Right lobe of liver (tissue), 6 donors: ENCODE measurements at regions not wholly inside any gene's neighbourhood (a gene's known extent, or its start where the extent isn't known, plus 50 kb on each side); places are given as distances from the start of the nearest gene placed in this dataset.

Experiments
- ATAC-seq, 4 donors: fragments of 200-7000 bp; cut with Tn5 transposase; one replicate each; pipeline ENCODE4 v1.9.1; 2020; ENCODE audit warnings: mild to moderate bottlenecking in 4 of 4, moderate library complexity in 4 of 4
- DNase-seq, 3 donors: peaks; one replicate each; pipeline ENCODE4 v3.0.0-alpha.2; 2020
- H3K27ac ChIP-seq, 3 donors: fragments of 200-600 bp; one replicate each; pipeline ENCODE4 v1.8.0; 2022
- H3K27me3 ChIP-seq, 2 donors: fragments of 200-600 bp; one replicate each; pipeline ENCODE4 v1.8.0; 2022
- H3K36me3 ChIP-seq, 4 donors: fragments of 200-600 bp; sonication (generic) in 1 of 4; one replicate each; pipeline versions ENCODE4 v1.5.1 to v1.8.0; 2017 to 2022; ENCODE audit warnings: control low read depth in 1 of 4
- H3K4me1 ChIP-seq, 4 donors: fragments of 200-600 bp; sonication (generic) in 1 of 4; one replicate each; pipeline versions ENCODE4 v1.5.1 to v1.8.0; 2017 to 2022; ENCODE audit warnings: control low read depth in 1 of 4
- H3K4me3 ChIP-seq, 3 donors: fragments of 200-600 bp; one replicate each; pipeline ENCODE4 v1.8.0; 2022
- H3K9me3 ChIP-seq, 4 donors: fragments of 200-600 bp; sonication (generic) in 1 of 4; one replicate each; pipeline versions ENCODE4 v1.5.1 to v1.8.0; 2017 to 2022; ENCODE audit warnings: control low read depth in 1 of 4
- CTCF ChIP-seq, 4 donors: fragments of 200-600 bp in 3 of 4; fragments of 450-650 bp in 1 of 4; IDR thresholded peaks; one replicate each; pipeline versions ENCODE4 v1.5.1 to v1.8.0; 2016 to 2022; ENCODE audit warnings: antibody characterized with exemption in 4 of 4, mild to moderate bottlenecking in 2 of 4
- POLR2A ChIP-seq: fragments of 450-650 bp; IDR thresholded peaks from one replicate; pipeline ENCODE4 v1.6.1; 2017; ENCODE audit warnings: antibody characterized with exemption, mild to moderate bottlenecking
- WGBS: methylation state at CpG from one replicate; pipeline ENCODE4 v1.1.6; 2018; ENCODE audit warnings: low coverage, low lambda C conversion rate; ENCODE audit not compliant: insufficient coverage; ENCODE audit errors: missing lambda C conversion rate; 5-methylcytosine and 5-hydroxymethylcytosine counted together
- intact Hi-C, 2 donors: fragments of 100-400 bp; cut with DNase I; formaldehyde crosslinking; loops; one replicate each; pipeline versions ENCODE4 v1.11.2 to v1.14.1; 2022
- donor health status: DM: no; HTN: yes; CAD: no.
- donor health status: DM: no; HTN: no; CAD: no.
- donor health status: DM: no; HTN: no; CAD: no.
- donor health status: DM: no; HTN: yes; CAD: no.
- donor health status: DM: no; HTN: yes; CAD: no.

- Histone ChIP-seq H3K27me3 (peaks cover 7 to 27% of the 10 kb centered on the region in 2 donors), H3K4me1 (no peaks in the 10 kb centered on the region), H3K9me3 (no peaks in the 10 kb centered on the region), H3K4me3 (no peak overlapping the region), H3K27ac (no peak overlapping the region), H3K36me3 (no peaks in the 10 kb centered on the region)
- 34% methylated on average over 5 of the region's 5 CpGs for WGBS
- ATAC-seq (no peak), DNase-seq (no peak)
- intact Hi-C loops = no loop called here
- TF ChIP-seq POLR2A (no peak), CTCF (IDR thresholded peaks at IDR 0.05) (no peak)
Observed at GRCh38 chr5:73378070-73378469, 70.5 kb downstream of the FOXD1 start.

- Histone ChIP-seq H3K4me1 (no peaks in the 10 kb centered on the region), H3K27me3 (peaks cover under 1 to 17% of the 10 kb centered on the region in 2 donors), H3K9me3 (no peaks in the 10 kb centered on the region), H3K27ac (no peak overlapping the region), H3K36me3 (no peaks in the 10 kb centered on the region), H3K4me3 (no peak overlapping the region)
- no peak for TF ChIP-seq CTCF (IDR thresholded peaks at IDR 0.05)
- DNase-seq = no peak
- intact Hi-C loops = no loop called here
- WGBS = 35% methylated on average over 3 of the region's 3 CpGs
- ATAC-seq = no peak
Observed at GRCh38 chr5:73376618-73377170, 71.9 kb downstream of the FOXD1 start.

GRCh38 chr5:73375949-73376348, 72.6 kb downstream of the FOXD1 start:
- TF ChIP-seq POLR2A = no peak
- TF ChIP-seq CTCF (IDR thresholded peaks at IDR 0.05) = no peak
- intact Hi-C loops = no loop called here
- Histone ChIP-seq H3K9me3 (no peaks in the 10 kb centered on the region), H3K27ac (no peak overlapping the region), H3K4me3 (no peak overlapping the region), H3K27me3 (peaks cover 0 to 9% of the 10 kb centered on the region in 2 donors), H3K4me1 (no peaks in the 10 kb centered on the region), H3K36me3 (no peaks in the 10 kb centered on the region)
- DNase-seq = no peak
- ATAC-seq = no peak
- 74% methylated on average over 2 of the region's 2 CpGs for WGBS

- H3K36me3 ChIP-seq = no peaks in the 10 kb centered on the region
- no peak overlapping the region for H3K4me3 ChIP-seq
- no peak overlapping the region for H3K27ac ChIP-seq
- 53% methylated on average over 2 of the region's 2 CpGs for WGBS
- ATAC-seq (no peak), DNase-seq (no peak)
- TF ChIP-seq CTCF (IDR thresholded peaks at IDR 0.05) = no peak
- no peak for TF ChIP-seq POLR2A
- no peaks in the 10 kb centered on the region for H3K9me3 ChIP-seq
- H3K27me3 ChIP-seq = peaks cover 0 to 3% of the 10 kb centered on the region in 2 donors
- intact Hi-C loops = no loop called here
- no peaks in the 10 kb centered on the region for H3K4me1 ChIP-seq
Observed at GRCh38 chr5:73375191-73375545, 73.4 kb downstream of the FOXD1 start.
